ENCODE measurements at regions not wholly inside any gene's neighbourhood (a gene's known extent, or its start where the extent isn't known, plus 50 kb on each side); places are given as distances from the start of the nearest gene placed in this dataset.
"Not testable (repeated sequence)": the region's sequence is repeated elsewhere in the genome, so short reads cannot be mapped to it uniquely, and the experiment has no call there.

- no peak for DNase-seq
Observed at GRCh38 chr6:68053805-68054373, 581.2 kb upstream of the ADGRB3 start.

DNA sequence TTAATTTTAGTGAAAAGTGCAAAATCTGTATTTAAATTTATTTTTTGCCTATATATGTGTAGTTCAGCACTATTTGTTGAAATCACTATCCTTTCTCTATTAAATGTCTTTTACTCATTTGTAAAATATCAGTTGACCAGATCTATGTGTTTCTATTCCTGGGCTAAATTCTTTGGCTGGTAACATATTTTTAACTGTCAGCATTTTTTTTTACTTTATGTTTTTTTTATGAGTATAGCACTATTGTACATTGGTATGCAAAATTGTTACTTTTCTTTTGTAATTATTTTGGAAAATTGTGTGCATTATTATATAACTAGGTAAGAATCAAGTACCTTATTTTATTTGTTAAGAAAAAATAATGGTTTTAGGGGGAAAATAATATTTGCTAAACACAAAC is 582.8 kb upstream of the ADGRB3 start:
- no peak for DNase-seq

DNA sequence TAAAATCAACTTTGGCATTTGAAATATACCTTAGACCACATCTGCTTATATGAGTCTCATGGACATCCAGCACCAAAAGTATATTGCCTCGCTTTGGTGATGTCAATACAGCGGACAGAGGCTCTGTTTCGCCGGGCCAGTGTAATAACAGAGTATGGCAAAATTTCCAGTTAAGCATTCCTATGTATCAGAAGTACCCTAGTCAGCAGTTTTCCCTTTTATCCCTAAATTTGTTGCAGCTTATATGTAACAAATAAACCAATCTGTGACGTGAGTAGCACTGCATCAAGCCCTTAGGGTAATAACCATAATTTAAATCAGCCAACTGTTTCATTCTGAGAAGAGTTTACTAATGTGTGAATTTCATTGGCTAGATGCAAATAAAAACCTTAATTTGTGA is 585.5 kb upstream of the ADGRB3 start:
- DNase-seq = no peak

DNA sequence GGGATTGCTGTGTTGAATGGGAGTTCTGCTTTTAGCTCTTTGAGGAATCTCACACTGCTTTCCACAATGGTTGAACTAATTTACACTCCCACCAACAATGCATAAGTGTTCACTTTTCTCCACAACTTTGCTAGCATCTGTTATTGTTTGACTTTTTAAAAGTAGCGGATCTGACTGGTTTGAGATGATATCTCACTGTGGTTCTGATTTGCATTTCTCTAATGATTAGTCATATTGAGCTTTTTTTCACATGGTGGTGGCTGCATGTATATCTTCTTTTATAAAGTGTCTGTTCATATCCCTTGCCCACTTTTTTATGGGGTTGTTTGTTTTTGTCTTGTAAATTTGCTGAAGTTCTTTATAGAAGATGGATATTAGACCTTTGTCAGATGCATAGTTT is 588.3 kb upstream of the ADGRB3 start:
- no peak for DNase-seq

DNA sequence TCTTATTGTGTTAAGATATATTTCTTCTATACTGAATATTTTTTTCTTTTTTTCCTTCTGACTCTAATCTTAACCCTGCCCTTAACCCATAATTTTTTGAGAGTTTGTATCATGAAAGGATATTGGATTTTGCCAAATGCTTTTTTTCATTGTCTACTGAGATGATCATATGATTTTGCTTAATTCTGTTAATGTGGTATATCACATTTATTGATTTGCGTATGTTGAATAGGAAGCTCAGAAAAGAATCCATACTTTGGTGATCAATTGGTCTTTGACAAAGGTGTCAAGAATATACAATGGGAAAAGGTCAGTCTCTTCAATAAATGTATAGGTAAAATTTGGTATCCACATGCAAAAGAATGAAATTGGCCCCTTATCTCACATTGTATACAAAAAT is 588.8 kb upstream of the ADGRB3 start:
- DNase-seq = no peak

- DNase-seq = no peak
Observed at GRCh38 chr6:68045193-68045592, 589.9 kb upstream of the ADGRB3 start.

DNA sequence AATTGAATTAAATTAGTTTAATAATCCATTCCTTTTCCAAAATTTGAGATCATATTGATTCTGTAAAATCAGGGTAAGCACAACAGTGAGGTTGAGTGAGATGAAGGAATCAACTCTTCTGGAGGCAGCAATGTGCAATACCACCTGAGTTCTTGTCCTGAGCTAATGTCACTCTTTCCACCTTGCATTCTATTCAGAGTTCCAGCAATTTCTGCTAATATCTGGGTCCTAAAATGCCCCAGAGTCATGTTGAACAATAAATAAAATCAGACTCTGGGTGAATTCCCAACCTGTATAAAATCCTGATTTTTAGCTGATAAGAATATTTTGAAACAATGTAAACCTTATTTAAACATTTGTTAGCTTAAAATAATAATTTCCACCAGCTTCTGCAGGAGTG is 590.8 kb upstream of the ADGRB3 start:
- DNase-seq = no peak

DNA sequence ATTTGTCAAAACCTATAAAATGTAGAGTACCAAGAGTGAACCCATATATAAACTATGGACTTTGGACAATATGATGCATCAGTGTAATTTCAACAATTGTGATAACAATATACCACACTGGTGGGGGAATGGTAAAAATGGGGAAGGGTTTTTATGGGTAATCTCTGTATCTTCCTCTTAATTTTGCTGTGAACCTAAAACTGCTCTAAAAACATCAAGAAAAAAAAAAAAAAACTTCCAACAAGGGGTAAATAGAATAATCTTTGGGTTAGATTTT is 592.0 kb upstream of the ADGRB3 start:
- DNase-seq = no peak

DNA sequence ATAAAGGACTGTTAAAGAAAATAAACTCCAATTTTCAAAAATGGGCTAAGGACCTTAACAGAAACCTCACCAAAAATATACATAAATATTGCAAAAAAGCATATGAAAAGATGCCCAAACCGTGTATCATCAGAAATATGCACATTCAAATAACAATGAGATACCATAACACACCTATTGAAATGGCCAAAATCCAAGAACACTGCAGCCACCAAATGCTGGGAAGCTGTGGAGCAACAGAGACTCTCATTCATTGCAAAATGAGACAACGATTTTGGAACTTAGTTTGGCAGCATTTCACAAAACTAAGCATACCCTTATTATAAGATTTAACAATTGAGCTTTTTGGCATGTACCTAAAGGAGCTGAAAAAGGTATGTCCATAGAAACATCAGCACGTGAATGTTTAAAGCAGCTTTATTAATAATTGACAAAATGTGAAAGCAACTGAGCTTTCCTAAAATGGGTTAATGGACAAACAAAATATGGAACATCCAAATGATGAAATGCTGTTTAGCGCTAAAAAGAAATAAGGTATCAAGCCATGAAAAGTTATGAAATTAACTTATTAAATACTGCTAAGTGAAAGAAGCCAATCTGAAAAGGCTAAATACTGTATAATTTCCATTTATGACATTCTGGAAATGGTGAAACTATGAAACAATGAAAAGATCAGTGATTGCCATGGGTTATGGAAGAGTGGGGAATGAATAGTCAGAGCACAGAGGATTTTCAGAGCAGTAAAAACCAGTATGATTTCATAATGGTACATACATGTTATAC is 592.6 kb upstream of the ADGRB3 start:
- no peak for DNase-seq

DNA sequence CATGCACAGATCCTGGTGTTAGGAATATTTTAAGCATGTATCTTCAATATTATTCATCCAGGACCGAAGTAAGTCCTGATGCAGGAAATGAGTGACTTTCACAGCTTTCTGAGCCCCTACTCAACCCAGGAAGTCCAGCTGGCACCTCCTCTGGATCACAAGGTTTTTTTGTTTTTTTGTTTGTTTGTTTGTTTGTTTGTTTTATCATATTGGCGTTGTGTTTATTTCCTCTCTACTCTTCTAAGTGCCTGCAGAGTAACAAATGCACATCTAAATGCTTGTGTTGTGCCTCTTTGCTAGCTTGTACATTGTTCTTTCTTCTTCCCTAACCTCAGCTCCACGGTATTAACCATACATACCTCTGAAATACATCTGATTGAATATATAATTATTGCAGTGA is 594.3 kb upstream of the ADGRB3 start:
- no peak for DNase-seq

DNA sequence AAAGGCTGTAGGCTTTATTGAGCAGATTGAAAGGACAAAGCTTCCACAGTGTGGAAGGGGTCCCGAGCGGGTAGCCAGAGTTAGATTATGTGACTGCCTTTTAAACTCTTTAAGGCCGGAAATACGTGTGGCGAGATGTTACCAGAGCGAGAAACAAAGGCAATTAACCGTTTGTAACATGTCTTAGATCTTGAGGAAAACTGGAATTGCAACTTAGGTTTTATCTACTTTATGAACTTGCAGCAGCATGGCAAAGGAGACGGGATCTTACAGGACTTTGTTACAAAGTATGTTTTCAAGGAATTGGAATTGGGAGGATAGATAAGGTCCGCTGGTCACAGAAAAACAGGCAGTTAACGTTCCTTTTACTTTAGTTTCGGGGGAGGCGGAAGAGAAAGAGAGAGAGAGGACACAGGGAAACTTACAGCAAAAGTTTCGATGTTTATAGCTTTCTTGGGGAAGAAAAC is 594.7 kb upstream of the ADGRB3 start:
- DNase-seq = no peak

DNA sequence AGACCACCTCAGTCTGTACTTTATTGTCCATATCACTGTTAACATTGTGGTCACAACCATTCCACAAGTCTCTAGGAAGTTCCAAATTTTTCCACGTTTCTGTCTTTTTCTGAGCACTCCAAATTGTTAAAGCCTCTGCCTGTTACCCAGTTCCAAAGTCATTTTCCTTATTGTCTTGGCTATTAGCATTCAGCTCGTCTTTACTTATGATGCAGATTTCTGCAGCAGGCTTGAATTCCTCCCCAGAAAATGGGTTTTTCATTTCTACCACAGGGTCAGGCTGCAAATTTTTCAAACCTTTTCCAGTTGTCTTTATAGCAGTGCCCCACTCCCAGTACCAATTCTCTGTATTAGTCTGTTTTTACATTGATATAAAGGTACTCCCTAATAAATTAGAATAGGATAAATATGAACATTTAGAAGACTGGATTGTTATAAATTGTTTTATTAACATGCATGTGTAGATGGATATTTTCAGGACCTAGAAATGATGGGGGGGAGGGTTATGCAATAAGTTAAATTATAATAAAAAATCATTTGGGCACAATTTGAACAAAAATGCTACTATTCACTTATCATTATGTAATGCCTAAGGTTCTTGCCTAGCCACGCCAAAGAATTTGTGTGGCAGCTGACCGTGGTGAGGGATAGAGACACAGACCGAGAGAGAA is 595.3 kb upstream of the ADGRB3 start:
- DNase-seq = no peak

DNA sequence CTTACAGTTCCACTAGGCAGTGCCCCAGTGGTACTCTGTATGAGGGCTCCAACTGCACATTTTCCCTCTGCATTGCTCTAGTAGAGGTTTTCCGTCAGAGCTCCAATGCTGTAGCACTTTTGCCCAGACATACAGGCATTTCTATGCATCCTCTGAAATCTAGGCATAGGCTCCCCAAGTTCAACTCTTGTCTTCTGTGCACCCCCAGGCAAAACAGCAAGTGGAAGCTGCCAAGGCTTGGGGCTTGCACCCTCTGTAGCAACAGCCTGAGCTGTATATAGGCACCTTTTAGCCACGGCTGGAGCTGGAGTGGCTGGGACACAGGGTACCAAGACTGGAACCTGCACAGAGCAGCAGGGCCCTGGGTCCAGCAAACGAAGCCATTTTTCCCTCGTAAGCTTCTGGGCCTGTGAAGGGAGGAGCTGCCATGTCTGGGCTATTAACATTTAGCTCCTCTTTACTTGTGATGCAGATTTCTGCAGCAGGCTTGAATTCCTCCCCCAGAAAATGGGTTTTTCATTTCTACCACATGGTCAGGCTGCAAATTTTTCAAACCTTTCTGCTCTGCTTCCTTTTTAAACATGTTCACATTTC is 596.2 kb upstream of the ADGRB3 start:
- DNase-seq = no peak

DNA sequence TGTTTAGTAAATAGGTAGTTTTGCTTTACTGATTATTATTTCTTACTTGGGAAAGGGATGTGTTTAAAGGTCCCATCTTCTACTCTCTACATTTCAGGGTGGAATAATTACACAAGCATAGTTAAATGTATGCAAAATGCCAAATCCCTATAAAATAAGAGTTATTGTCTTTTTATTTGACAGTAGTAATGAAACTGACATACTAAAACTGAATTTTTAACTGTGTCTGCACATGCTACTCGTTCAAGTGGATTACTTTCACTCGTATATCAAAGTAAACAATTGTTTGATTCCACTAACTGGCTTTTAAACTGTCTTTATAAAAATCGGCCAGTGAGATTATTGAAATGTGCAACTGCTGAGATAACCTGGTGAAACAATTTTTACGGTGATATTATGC is 602.9 kb upstream of the ADGRB3 start:
- DNase-seq = no peak

- no peak for DNase-seq
Observed at GRCh38 chr6:68031054-68031453, 604.0 kb upstream of the ADGRB3 start.

- no peak for DNase-seq
Observed at GRCh38 chr6:68026483-68026882, 608.6 kb upstream of the ADGRB3 start.

DNA sequence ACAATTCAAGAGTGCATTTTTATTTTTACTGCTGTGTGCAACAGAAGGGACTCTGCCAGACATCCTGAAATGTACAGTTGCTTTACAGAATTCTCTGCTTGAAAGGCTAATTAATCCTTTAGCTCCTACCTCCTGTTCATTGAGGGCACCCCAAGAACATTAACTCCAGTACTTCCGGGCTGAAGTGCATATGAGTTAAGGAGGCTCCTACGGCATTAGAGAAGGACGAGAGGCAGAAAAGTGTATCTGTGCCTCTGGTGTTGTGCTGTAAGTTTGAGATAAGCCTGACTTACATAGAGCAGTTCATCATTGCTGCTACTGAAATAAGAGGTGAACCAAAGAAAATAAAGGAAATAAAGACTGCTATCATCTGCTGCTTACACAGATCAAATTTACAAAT is 609.3 kb upstream of the ADGRB3 start:
- DNase-seq = no peak

DNA sequence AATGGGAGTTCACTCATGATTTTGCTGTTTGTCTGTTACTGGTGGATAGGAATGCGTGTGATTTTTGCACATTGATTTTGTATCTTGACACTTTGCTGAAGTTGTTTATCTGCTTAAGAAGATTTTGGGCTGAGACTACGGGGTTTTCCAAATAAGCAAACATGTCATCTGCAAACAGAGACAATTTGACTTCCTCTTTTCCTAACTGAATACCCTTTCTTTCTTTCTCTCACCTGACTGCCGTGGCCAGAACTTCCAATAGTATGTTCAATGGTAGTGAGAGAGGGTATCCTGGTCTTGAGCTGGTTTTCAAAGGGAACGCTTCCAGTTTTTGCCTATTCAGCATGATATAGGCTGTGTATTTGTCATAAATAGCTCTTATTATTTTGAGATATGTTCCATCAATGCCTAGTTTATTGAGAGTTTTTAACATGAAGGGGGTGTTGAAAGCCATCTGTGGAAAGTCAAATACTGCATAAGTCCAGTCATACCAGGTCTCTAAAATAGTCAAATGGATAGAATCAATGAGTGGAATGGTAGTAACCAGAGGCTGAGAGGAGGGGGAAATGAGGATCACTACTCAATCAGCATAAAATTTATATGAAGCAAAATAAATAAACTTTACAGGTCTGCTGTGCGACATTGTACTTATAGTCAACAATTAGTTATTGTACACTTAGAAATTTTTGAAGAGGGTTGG is 610.4 kb upstream of the ADGRB3 start:
- no peak for DNase-seq

DNA sequence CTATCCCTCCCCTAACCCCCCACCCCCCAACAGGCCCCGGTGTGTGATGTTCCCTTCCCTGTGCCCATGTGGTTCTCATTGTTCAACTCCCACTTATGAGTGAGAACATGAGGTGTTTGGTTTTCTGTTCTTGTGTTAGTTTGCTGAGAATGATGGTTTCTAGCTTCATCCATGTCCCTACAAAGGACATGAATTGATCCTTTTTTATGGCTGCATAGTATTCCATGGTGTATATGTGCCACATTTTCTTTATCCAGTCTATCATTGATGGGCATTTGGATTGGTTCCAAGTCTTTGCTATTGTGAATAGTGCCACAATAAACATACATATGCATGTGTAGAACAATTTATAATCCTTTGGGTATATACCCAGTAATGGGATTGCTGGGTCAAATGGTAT is 612.1 kb upstream of the ADGRB3 start:
- DNase-seq = not testable (repeated sequence)

DNA sequence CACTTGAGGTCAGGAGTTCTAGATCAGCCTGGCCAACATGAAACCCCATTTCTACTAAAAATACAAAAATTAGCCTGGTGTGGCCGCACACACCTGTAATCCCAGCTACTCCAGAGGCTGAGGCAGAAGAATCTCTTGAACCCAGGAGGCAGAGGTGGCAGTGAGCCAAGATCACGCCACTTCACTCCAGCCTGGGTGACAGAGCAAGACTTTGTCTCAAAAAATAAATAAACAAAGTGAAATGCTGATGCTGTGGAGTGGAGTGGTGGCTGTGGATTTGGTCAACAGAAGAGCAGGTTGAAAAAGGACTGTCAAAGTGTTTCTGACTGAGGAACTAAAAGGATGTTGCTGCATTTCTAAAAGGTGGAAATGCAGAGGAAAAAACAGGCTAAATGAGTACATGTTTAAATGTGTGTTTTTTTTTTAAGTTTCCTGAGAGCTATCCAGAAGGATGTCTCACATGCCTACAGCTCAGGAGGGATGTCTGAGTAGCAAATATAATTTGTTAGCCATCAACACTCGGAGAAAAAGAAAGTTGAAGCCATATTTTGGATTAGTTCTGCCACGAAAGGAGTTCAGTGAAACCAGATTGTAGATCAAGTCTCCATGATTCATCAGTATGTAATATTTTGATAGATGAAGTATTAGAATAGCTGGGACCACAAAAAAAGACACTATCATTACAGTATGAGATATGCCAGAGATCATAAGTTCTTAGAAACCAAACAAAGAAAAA is 621.1 kb upstream of the ADGRB3 start:
- DNase-seq = no peak

DNA sequence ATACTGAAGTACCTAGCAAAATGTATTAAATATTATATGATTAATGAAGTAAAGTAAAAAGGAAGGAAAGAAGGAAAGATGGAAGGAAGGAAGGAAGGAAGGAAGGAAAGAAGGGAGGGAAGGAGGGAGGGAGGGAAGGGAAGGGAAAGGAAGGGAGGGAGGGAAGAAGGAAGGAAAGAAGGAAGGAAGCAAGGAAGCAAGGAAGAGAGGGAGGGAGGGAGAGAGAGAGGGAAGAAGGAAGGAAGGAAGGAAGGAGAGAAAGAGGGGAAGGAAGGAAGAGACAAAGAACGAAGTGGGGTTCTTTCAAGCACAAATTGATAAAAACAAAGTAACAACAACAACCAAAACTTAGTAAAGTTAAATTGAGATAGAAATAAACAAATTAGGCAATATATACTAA is 622.3 kb upstream of the ADGRB3 start:
- no peak for DNase-seq

DNA sequence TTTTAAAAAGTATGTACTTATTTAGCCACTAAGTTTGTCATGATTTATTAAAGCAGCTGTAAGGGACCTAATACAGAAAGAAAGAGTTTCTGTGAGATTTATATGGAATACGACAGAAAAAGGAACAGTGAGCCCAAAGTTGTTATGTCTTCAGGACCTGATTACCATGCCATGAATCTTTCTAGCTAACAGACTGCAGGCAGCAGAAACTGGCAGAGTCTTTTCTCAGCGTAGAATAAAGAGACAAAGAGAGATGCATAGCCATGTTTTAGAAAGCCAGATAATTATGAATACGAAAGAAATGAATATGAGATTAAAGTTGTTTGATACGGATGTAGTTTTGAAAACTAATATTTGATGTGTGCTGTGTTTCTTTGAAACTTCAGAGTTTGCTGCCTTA is 624.1 kb upstream of the ADGRB3 start:
- DNase-seq = no peak

GRCh38 chr6:68008445-68008844 is 626.6 kb upstream of the ADGRB3 start:
- no peak for DNase-seq

All from CD4-positive, alpha-beta T cell treated with Interleukin-4 for 1 hour (primary cell).